ENCODE measurements at regions not wholly inside any gene's neighbourhood (a gene's known extent, or its start where the extent isn't known, plus 50 kb on each side); places are given as distances from the start of the nearest gene placed in this dataset.

- no peak for TF ChIP-seq TCF7L2 (IDR thresholded peaks at IDR 0.05; ENCODE audit: low read depth, low read length)
- TF ChIP-seq, protein P1, sequence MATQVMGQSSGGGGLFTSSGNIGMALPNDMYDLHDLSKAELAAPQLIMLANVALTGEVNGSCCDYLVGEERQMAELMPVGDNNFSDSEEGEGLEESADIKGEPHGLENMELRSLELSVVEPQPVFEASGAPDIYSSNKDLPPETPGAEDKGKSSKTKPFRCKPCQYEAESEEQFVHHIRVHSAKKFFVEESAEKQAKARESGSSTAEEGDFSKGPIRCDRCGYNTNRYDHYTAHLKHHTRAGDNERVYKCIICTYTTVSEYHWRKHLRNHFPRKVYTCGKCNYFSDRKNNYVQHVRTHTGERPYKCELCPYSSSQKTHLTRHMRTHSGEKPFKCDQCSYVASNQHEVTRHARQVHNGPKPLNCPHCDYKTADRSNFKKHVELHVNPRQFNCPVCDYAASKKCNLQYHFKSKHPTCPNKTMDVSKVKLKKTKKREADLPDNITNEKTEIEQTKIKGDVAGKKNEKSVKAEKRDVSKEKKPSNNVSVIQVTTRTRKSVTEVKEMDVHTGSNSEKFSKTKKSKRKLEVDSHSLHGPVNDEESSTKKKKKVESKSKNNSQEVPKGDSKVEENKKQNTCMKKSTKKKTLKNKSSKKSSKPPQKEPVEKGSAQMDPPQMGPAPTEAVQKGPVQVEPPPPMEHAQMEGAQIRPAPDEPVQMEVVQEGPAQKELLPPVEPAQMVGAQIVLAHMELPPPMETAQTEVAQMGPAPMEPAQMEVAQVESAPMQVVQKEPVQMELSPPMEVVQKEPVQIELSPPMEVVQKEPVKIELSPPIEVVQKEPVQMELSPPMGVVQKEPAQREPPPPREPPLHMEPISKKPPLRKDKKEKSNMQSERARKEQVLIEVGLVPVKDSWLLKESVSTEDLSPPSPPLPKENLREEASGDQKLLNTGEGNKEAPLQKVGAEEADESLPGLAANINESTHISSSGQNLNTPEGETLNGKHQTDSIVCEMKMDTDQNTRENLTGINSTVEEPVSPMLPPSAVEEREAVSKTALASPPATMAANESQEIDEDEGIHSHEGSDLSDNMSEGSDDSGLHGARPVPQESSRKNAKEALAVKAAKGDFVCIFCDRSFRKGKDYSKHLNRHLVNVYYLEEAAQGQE (IDR thresholded peaks at IDR 0.05; ENCODE audit: insufficient read depth in 1 of 2, low read depth in 2 of 2, low read length in 1 of 2): no peak
- no peak for TF ChIP-seq SIN3A (IDR thresholded peaks at IDR 0.05; ENCODE audit: borderline replicate concordance, insufficient read depth, low read depth, low read length)
- no peak for TF ChIP-seq POLR2AphosphoS5 (IDR thresholded peaks at IDR 0.05; ENCODE audit: low read depth, low read length)
- TF ChIP-seq, protein P2, sequence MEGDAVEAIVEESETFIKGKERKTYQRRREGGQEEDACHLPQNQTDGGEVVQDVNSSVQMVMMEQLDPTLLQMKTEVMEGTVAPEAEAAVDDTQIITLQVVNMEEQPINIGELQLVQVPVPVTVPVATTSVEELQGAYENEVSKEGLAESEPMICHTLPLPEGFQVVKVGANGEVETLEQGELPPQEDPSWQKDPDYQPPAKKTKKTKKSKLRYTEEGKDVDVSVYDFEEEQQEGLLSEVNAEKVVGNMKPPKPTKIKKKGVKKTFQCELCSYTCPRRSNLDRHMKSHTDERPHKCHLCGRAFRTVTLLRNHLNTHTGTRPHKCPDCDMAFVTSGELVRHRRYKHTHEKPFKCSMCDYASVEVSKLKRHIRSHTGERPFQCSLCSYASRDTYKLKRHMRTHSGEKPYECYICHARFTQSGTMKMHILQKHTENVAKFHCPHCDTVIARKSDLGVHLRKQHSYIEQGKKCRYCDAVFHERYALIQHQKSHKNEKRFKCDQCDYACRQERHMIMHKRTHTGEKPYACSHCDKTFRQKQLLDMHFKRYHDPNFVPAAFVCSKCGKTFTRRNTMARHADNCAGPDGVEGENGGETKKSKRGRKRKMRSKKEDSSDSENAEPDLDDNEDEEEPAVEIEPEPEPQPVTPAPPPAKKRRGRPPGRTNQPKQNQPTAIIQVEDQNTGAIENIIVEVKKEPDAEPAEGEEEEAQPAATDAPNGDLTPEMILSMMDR (IDR thresholded peaks at IDR 0.05): no peak
- DNase-seq (ENCODE audit: low read depth, low spot score): no peak
- in situ Hi-C loops (cut with HindIII; ENCODE audit: low pct_unique_long_range_greater_than_20kb, low sequenced_read_pairs): no loop called here
- Histone ChIP-seq H3K4me1 (ENCODE audit: control insufficient read depth, insufficient read depth, low read length) (no peaks in the 10 kb centered on the region), H3K27me3 (ENCODE audit: control insufficient read depth, insufficient read depth, low read length) (no peaks in the 10 kb centered on the region), H3K36me3 (ENCODE audit: control insufficient read depth, insufficient read depth, low read length) (no peaks in the 10 kb centered on the region), H3K27ac (ENCODE audit: low read length) (no peak overlapping the region), H3K9me3 (ENCODE audit: control insufficient read depth, insufficient read depth, low read depth, low read length) (no peaks in the 10 kb centered on the region), H3K4me3 (ENCODE audit: low read depth in 2 of 2, low read length in 2 of 2) (no peak overlapping the region)
- ChIA-PET POLR2A (no interaction called here), CTCF (no interaction called here)
- intact Hi-C loops (cut with micrococcal nuclease; ENCODE audit: unreplicated experiment): no loop called here
- no TSS peak for BruUV-seq (replicated peaks)
- ATAC-seq: no peak
Measured at GRCh38 chr10:108791030-108791429, 1132.3 kb downstream of the XPNPEP1 start.

- POLR2A ChIA-PET: interaction anchor here (0.6 kb wide), 1 partner anchor 160 kb away, joined by 3 read pairs; no protein-coding TSS in a partner anchor
- no peak overlapping the region for H3K27ac ChIP-seq (ENCODE audit: low read length)
Measured at GRCh38 chr10:108789919-108790318, 1133.4 kb downstream of the XPNPEP1 start.

More at GRCh38 chr10:108789919-108790318, 1133.4 kb downstream of the XPNPEP1 start:
- Histone ChIP-seq H3K36me3 (ENCODE audit: control insufficient read depth, insufficient read depth, low read length) (no peaks in the 10 kb centered on the region), H3K27me3 (ENCODE audit: control insufficient read depth, insufficient read depth, low read length) (no peaks in the 10 kb centered on the region), H3K9me3 (ENCODE audit: control insufficient read depth, insufficient read depth, low read depth, low read length) (no peaks in the 10 kb centered on the region), H3K4me1 (ENCODE audit: control insufficient read depth, insufficient read depth, low read length) (no peaks in the 10 kb centered on the region), H3K4me3 (ENCODE audit: low read depth in 2 of 2, low read length in 2 of 2) (no peak overlapping the region)
- no TSS peak for BruUV-seq (replicated peaks)
- ATAC-seq (no peak), DNase-seq (ENCODE audit: low read depth, low spot score) (no peak)
- CTCF ChIA-PET: no interaction called here
- intact Hi-C loops (cut with micrococcal nuclease; ENCODE audit: unreplicated experiment) (no loop called here), in situ Hi-C loops (cut with HindIII; ENCODE audit: low pct_unique_long_range_greater_than_20kb, low sequenced_read_pairs) (no loop called here)
- TF ChIP-seq, protein P2 (IDR thresholded peaks at IDR 0.05): no peak
- TF ChIP-seq, protein P1 (IDR thresholded peaks at IDR 0.05; ENCODE audit: insufficient read depth in 1 of 2, low read depth in 2 of 2, low read length in 1 of 2): no peak
- no peak for TF ChIP-seq POLR2AphosphoS5 (IDR thresholded peaks at IDR 0.05; ENCODE audit: low read depth, low read length)
- no peak for TF ChIP-seq TCF7L2 (IDR thresholded peaks at IDR 0.05; ENCODE audit: low read depth, low read length)
- no peak for TF ChIP-seq SIN3A (IDR thresholded peaks at IDR 0.05; ENCODE audit: borderline replicate concordance, insufficient read depth, low read depth, low read length)

Data from Panc1 (cell line).